Epithelial cell of prostate (primary cell): ENCODE measurements at regions not wholly inside any gene's neighbourhood (a gene's known extent, or its start where the extent isn't known, plus 50 kb on each side); places are given as distances from the start of the nearest gene placed in this dataset.

Experiments
- DNase-seq: peaks from one replicate; pipeline ENCODE4 v3.0.0-alpha.2; 2011; ENCODE audit warnings: low read depth, low spot score
- H3K27ac ChIP-seq: fragments of 450-650 bp; 2 replicates; pipeline ENCODE4 v1.5.1; 2017; ENCODE audit warnings: mild to moderate bottlenecking

- DNase-seq = peak; percentile 2
- H3K27ac ChIP-seq = no peak overlapping the region
These were observed 168.1 kb upstream of the NOVA1 start for GRCh38 chr14:26765768-26766520.

GRCh38 chr14:26766726-26767125 is 168.9 kb upstream of the NOVA1 start:
- DNase-seq = no peak
- no peak overlapping the region for H3K27ac ChIP-seq

GRCh38 chr14:26773906-26774593 is 176.2 kb upstream of the NOVA1 start:
- H3K27ac ChIP-seq = peak overlapping the region; percentile 49
- DNase-seq = no peak

GRCh38 chr14:26775765-26776563 is 178.1 kb upstream of the NOVA1 start:
- DNase-seq = no peak
- peak overlapping the region; percentile 49 for H3K27ac ChIP-seq

- no peak for DNase-seq
- H3K27ac ChIP-seq = no peak overlapping the region
These were observed 193.4 kb upstream of the NOVA1 start for GRCh38 chr14:26791117-26791806.

- no peak for DNase-seq
- H3K27ac ChIP-seq = no peak overlapping the region
These were observed 196.9 kb upstream of the NOVA1 start for GRCh38 chr14:26794731-26795130.

GRCh38 chr14:26808407-26808806 is 210.6 kb upstream of the NOVA1 start:
- peak; percentile 3 for DNase-seq
- H3K27ac ChIP-seq = no peak overlapping the region

GRCh38 chr14:26810631-26811030 is 212.8 kb upstream of the NOVA1 start:
- H3K27ac ChIP-seq = no peak overlapping the region
- DNase-seq = no peak

- no peak overlapping the region for H3K27ac ChIP-seq
- no peak for DNase-seq
These were observed 214.0 kb upstream of the NOVA1 start for GRCh38 chr14:26811756-26812305.

GRCh38 chr14:26820138-26820537 is 222.3 kb upstream of the NOVA1 start:
- no peak overlapping the region for H3K27ac ChIP-seq
- no peak for DNase-seq

GRCh38 chr14:26820572-26820971 is 222.7 kb upstream of the NOVA1 start:
- DNase-seq = no peak
- H3K27ac ChIP-seq = no peak overlapping the region

GRCh38 chr14:26828741-26829140 is 230.9 kb upstream of the NOVA1 start:
- no peak overlapping the region for H3K27ac ChIP-seq
- DNase-seq = no peak

GRCh38 chr14:26833621-26834176 is 235.9 kb upstream of the NOVA1 start:
- no peak for DNase-seq
- H3K27ac ChIP-seq = no peak overlapping the region

- no peak overlapping the region for H3K27ac ChIP-seq
- no peak for DNase-seq
These were observed 238.2 kb upstream of the NOVA1 start for GRCh38 chr14:26835979-26836570.

GRCh38 chr14:26839481-26839880 is 241.6 kb upstream of the NOVA1 start:
- no peak for DNase-seq

GRCh38 chr14:26841326-26841725 is 243.5 kb upstream of the NOVA1 start:
- DNase-seq = no peak
- peak overlapping the region; percentile 52 for H3K27ac ChIP-seq

More at GRCh38 chr14:26839481-26839880, 241.6 kb upstream of the NOVA1 start:
- no peak overlapping the region for H3K27ac ChIP-seq

GRCh38 chr14:26841920-26842741 is 244.3 kb upstream of the NOVA1 start:
- H3K27ac ChIP-seq = peak overlapping the region; percentile 52
- peak; percentile 76 for DNase-seq

- no peak overlapping the region for H3K27ac ChIP-seq
- no peak for DNase-seq
These were observed 247.5 kb upstream of the NOVA1 start for GRCh38 chr14:26845151-26845818.
